Fibroblast of skin of left biceps (primary cell): ENCODE measurements at regions not wholly inside any gene's neighbourhood (a gene's known extent, or its start where the extent isn't known, plus 50 kb on each side); places are given as distances from the start of the nearest gene placed in this dataset.
"Not testable (repeated sequence)": the region's sequence is repeated elsewhere in the genome, so short reads cannot be mapped to it uniquely, and the experiment has no call there.

Experiments
- DNase-seq, 2 experiments: peaks; one replicate each; pipeline ENCODE4 v3.0.0-alpha.2; 2013; ENCODE audit warnings: low read depth in 2 of 2

- no peak for DNase-seq
Observed at GRCh38 chr5:87785554-87786335, 373.0 kb upstream of the CCNH start.

- DNase-seq: no peak
Observed at GRCh38 chr5:87784879-87785495, 372.3 kb upstream of the CCNH start.

DNA sequence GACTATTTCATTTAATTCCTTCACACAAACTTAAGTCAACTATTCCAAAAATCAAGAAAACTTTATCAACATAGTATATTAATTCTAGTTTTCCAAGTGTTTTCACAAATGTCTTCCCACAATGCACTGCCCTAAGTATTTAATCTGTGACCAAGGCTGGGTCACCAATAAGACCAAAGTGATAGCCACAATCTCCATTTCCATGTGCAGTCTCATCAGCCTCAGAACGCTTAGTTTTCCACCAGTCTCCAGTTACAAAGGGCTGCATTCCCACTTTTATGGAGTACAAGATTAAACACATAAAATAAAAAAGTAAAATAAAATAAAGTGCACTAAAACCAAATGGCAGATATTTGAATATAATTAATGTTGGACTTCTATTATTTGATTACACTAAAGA is 371.6 kb upstream of the CCNH start:
- no peak for DNase-seq

- no peak for DNase-seq
Observed at GRCh38 chr5:87782916-87783315, 370.2 kb upstream of the CCNH start.

DNA sequence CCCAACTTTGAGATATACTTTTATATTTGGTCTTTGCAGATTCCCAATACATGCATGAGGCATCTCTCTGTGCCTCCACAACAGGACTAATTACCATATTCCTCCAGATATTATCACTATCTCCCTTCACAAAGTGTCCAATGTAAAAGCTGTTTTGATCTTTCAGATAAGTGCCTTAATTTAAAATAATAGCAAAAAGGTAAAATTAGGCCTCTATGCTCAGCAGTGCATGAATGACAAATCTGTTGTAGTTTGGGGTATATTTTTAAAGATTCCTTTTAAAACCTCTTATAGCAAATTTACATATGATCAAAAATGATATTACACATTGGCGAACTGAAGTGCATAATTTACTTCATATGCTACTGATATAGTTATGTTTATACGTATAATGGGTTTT is 369.2 kb upstream of the CCNH start:
- DNase-seq: no peak

GRCh38 chr5:87780831-87781760 is 368.4 kb upstream of the CCNH start:
- peak; percentile 45 to 47 for DNase-seq

GRCh38 chr5:87778876-87779275 is 366.1 kb upstream of the CCNH start:
- no peak for DNase-seq

DNA sequence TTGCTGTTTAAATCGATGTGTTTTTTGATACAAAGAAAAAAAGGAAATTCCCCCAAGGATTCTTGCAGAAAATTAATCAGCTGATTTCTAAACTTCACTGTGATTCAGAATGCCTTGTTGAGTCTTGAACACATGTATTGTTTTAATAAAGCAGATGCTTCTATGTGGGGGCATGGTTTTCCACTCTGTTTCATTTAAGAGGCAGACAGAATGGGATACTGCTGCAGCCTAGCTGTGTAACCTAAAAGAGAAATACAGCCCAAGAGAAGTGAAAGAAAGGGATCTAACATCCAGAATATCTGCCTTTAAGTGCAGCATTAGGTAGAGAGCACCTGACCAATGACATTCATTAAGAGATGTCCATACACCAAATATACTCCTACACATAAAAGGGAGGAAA is 365.1 kb upstream of the CCNH start:
- DNase-seq: no peak

DNA sequence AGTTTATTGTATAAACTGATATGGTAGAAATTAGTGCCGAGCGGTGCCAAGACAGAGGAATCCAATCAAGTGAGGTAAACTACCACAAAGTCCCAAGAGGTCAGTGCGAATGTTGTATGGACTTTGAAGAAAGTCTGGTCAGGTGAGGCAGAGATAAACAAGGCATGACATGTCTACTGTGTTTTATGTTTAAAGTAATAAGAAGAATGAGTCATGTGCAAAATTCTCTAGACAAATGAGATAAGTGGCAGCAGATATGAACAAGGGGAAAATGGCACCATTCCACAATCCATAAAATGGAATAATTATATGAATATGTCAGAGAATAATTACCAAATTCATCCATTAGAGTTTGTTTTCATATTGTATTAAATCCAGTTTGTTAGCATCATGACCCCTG is 364.1 kb upstream of the CCNH start:
- DNase-seq: no peak

- DNase-seq: not testable (repeated sequence)
Observed at GRCh38 chr5:87776302-87776701, 363.6 kb upstream of the CCNH start.

DNA sequence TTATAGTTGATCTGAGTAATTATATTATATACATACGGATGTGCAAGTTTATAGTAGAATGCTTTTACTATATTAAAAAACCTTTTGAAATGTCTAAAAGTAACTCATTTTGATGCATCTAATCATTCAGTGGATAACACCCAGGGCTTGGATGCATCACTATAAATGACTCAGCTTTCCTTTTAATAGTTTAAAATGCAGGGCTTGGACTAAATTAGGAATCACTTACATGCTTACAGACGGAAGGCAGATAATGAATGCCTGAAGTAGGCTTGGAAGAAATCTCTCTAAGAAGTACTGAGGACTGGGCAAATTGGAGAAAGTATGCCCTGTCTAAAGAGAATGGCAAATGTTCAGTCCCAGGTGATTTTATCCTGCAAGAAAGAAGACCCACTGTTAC is 362.5 kb upstream of the CCNH start:
- no peak for DNase-seq

GRCh38 chr5:87774804-87775203 is 362.1 kb upstream of the CCNH start:
- DNase-seq: no peak

DNA sequence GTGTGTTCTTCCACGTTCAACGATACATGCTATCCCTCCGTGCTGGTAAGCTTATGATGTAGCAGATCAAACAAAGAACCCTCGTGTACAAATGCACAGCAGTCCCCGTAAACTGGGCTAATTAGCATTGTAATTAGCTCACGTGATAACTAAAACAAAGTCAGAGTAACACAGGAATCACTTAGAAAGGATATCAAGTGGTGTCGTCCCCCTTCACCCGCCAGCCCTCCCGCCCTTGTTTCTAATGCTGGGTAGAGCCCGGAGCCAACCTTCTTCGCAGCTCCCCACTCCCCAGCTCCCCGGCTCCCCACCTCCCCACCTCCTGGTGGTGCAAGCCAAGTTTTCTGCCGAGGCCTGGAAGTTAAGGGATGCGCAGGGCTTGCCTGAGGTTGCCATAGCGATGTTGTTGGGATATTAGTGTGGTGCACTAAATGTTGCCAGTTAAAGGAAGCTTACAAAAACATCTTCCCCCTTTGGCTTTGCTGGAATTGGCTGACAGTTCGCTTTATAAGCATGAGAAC is 357.9 kb upstream of the CCNH start:
- no peak for DNase-seq

DNA sequence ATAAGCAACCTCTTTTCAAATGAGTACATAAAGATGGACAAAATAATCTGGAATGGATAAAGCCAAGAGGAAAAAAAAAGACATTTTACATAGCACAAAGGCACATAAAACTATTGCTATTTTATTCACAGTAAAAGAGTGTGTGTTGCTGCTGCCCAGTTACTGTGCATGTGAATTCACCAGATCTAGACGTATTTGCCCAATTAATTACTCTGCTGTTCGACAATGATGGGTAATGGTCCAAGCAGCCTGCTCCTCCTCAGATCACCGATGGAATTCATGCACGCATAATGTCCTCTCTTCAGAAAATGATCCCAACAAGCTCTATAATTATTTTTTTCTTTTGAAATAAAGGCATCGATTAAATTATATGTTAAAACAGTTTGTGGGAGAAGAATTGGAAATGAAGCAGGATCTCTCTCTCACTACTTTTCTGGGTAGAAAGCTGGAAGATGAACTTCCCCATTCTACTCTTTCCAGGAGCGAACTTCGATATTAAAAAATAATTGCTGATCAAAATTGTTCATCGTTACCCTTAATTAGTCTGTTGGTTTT is 357.4 kb upstream of the CCNH start:
- no peak for DNase-seq

GRCh38 chr5:87769157-87769556 is 356.4 kb upstream of the CCNH start:
- DNase-seq: no peak

- DNase-seq: no peak
Observed at GRCh38 chr5:87768190-87768589, 355.5 kb upstream of the CCNH start.

DNA sequence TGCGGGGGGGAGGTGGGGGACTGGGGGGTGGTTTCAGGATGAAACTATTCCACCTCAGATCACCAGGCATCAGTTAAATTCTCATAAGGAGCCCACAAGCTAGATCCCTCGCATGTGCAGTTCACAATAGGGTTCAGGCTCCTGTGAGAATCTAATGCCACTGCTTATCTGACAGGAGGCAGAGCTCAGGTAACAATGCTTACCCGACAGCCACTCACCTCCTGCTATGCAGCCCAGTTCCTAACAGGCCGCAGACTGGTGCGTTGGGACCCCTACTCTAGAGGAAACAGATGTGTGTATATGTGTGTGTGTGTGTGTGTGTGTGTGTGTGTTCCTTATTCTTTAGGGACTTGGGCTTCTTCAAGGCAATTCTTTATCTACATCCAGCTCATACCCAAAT is 352.3 kb upstream of the CCNH start:
- DNase-seq: no peak

DNA sequence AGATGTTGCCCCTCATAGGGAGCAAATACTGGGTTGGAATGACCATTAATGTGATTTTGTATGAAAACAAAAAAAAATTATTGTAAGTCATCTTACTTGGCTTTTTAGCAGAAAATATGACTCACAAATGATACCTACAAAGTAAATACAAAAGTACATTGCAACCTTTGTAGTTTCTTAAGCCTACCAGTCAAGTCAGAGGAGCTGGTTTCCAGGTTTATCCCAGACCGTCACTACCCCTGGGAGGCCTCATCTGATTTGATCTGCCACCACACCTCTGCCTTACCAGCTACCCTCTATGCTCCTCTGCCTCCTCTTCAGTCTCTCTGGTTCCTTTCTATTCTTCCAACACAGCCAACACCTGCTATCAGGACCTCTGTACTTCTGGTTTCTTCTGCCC is 349.9 kb upstream of the CCNH start:
- no peak for DNase-seq

DNA sequence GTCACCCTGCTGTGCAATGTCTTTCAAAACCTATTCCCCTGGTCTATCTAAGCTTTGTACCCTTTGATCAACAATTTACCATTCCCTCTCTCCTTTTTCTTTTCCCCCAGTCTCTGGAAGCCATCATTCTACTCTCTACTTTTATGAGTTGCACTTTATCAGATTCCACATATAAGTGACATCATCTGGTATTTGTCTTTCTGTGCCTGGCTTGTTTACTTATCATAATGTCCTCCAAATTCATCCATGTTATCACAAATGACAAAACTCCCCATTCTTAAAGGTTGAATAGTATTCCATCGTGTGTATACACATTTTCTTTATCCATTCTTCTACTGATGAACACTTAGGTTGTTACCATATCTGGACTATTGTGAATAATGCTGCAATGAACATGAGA is 344.2 kb upstream of the CCNH start:
- DNase-seq: no peak

DNA sequence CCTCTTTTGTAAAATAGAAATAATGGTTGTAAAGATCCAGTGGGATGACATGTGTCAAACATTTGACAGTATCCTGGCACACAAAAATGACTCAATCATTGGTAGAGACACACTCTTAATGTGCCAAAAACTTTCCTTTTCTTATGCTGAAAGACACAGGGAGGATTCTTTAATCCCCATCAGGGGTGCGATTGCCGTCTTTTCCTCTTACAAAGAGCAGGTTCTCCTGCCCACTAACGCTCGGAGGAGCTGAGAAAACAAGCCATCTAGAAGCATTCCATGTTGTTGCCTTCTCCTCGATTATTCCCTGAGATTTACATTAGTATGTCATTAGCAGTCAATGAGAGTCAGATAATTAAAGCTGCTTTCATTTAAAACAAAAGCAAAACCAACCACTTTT is 342.6 kb upstream of the CCNH start:
- no peak for DNase-seq

DNA sequence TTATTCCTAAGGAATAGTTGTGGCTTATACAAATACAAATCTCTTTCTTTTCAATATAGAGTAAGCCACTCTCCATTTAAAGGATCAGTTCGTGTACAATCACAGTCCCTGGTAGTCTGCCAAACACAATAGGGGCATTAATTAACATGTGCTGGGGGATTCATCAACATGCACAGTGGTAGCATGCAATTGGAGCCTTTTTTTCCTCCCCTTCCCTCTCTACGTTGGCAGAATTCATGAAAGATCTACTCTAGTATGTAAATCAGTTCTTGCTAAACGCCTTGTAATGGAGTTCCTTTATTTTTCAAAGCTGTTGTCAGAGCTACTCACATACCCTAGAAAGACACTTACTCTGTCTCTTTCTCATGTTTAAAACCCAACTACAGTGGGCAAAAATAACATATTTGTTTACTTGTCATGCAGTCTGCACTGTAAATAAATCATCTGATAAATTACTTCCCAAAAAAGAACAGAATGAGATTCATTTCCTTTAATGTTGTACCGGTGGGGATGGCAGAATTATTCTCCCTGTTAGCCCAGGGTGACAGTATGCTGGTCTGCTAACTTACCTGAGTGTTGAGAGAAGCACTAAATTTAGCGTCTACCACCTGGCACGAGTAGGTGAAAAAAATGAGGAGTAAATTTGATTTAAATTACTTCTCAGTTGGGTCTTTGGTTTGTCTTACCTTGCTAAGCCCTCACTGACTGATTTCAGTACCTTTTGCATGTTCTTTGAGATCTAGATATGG is 341.5 kb upstream of the CCNH start:
- DNase-seq: no peak
